ENCODE measurements at regions not wholly inside any gene's neighbourhood (a gene's known extent, or its start where the extent isn't known, plus 50 kb on each side); places are given as distances from the start of the nearest gene placed in this dataset.

DNA sequence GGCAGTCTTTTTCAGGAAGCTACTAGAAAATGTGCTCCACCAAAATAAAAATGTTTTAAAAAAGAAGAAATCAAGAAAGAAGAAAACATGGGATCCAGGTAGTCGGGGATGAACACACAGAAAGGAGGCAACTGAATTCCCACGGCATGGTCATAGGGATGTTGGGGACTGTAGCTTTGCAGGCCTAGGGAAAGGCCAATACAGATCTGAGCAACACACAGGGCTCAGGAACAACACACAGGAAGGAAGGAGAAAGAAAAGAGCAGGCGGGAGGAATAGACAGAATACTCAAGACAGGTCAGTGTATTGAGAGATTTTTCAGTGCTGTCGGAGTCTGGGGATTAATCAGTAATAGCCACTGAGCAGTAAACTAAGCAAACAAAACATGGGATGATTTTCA lies 142.7 kb upstream of the SYT6 start:
- Histone ChIP-seq H3K4me1 (replicated peaks in 1 of 2; ENCODE audit: control insufficient read depth in 2 of 2, insufficient read depth in 2 of 2, low read length in 2 of 2) (no peaks in the 10 kb centered on the region), H3K79me2 (ENCODE audit: control insufficient read depth, insufficient read depth, low read length) (no peaks in the 10 kb centered on the region), H2AFZ (ENCODE audit: low read depth, low read length) (no peak overlapping the region), H3K27ac (ENCODE audit: extremely low read depth, low read depth, low read length) (no peak overlapping the region), H3K9me3 (replicated peaks; ENCODE audit: control insufficient read depth, insufficient read depth, low read depth, low read length) (no peaks in the 10 kb centered on the region), H3K9ac (ENCODE audit: insufficient read depth in 1 of 2, low read depth in 2 of 2, low read length in 2 of 2) (no peak overlapping the region), H4K20me1 (replicated peaks; ENCODE audit: control insufficient read depth, insufficient read depth, low read length) (no peaks in the 10 kb centered on the region), H3K4me3 (no peak overlapping the region), H3K36me3 (ENCODE audit: control insufficient read depth, insufficient read depth, low read length) (no peaks in the 10 kb centered on the region), H3K9me1 (ENCODE audit: control insufficient read depth, insufficient read depth, low read length) (no peaks in the 10 kb centered on the region), H3K4me2 (ENCODE audit: insufficient read depth, low read length) (no peak overlapping the region), H3K27me3 (ENCODE audit: control insufficient read depth in 2 of 2, insufficient read depth in 2 of 2, low read length in 2 of 2) (peaks cover 54 to 64% of the 10 kb centered on the region in 2 experiments)
- ChIA-PET CTCF (ENCODE audit: low intra/inter-chr PET ratio) (no interaction called here), POLR2A (no interaction called here)
- no peak for ATAC-seq
- in situ Hi-C loops (cut with MboI), result no loop called here
- FAIRE-seq, result peak; percentile 44
- no TSS peak for BruUV-seq (replicated peaks)
- no peak for DNase-seq (ENCODE audit: extremely low read depth in 1 of 4, low spot score in 3 of 4)
- WGBS (ENCODE audit: insufficient coverage, low coverage, missing lambda C conversion rate), result 3% methylated on average over 4 of the region's 4 CpGs
- no peak for TF ChIP-seq ZNF197 (CRISPR knock-in tag; IDR thresholded peaks at IDR 0.05; ENCODE audit: low read depth)
- intact Hi-C loops (cut with micrococcal nuclease), result no loop called here

DNA sequence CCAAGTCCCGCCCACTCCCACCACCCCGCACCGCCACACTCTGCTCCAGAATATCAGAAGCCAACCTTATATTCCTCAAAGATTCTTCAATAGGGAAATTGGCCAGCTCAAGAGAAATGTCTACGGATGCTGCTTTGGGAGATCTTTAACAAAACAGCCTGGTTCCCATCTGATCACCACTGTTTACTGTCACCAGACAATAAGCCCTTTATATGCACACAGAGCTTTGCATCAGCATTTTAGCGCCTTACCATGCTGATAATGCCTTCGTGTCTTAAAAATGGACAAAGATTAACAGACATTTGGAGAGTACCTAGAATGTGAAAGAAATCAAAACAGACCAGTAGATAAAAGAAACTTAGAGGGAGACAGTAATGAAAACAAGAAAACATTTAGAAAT lies 141.7 kb upstream of the SYT6 start:
- H4K20me1 ChIP-seq (replicated peaks; ENCODE audit: control insufficient read depth, insufficient read depth, low read length), result no peaks in the 10 kb centered on the region
- CTCF ChIA-PET (ENCODE audit: low intra/inter-chr PET ratio), result no interaction called here
- POLR2A ChIA-PET, result interaction anchor here (1.1 kb wide), 1 partner anchor 37 kb away, joined by 4 read pairs; no protein-coding TSS in a partner anchor
- DNase-seq (ENCODE audit: extremely low read depth in 1 of 4, low spot score in 3 of 4), result no peak
- 0% methylated on average over 6 of the region's 6 CpGs for WGBS (ENCODE audit: insufficient coverage, low coverage, missing lambda C conversion rate)
- TF ChIP-seq, protein P1, sequence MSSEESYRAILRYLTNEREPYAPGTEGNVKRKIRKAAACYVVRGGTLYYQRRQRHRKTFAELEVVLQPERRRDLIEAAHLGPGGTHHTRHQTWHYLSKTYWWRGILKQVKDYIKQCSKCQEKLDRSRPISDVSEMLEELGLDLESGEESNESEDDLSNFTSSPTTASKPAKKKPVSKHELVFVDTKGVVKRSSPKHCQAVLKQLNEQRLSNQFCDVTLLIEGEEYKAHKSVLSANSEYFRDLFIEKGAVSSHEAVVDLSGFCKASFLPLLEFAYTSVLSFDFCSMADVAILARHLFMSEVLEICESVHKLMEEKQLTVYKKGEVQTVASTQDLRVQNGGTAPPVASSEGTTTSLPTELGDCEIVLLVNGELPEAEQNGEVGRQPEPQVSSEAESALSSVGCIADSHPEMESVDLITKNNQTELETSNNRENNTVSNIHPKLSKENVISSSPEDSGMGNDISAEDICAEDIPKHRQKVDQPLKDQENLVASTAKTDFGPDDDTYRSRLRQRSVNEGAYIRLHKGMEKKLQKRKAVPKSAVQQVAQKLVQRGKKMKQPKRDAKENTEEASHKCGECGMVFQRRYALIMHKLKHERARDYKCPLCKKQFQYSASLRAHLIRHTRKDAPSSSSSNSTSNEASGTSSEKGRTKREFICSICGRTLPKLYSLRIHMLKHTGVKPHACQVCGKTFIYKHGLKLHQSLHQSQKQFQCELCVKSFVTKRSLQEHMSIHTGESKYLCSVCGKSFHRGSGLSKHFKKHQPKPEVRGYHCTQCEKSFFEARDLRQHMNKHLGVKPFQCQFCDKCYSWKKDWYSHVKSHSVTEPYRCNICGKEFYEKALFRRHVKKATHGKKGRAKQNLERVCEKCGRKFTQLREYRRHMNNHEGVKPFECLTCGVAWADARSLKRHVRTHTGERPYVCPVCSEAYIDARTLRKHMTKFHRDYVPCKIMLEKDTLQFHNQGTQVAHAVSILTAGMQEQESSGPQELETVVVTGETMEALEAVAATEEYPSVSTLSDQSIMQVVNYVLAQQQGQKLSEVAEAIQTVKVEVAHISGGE (CRISPR knock-in tag; IDR thresholded peaks at IDR 0.05), result peak in 1 of 3 experiments; percentile 20; a peak in 1 of 6 replicates
- TF ChIP-seq, protein P2, sequence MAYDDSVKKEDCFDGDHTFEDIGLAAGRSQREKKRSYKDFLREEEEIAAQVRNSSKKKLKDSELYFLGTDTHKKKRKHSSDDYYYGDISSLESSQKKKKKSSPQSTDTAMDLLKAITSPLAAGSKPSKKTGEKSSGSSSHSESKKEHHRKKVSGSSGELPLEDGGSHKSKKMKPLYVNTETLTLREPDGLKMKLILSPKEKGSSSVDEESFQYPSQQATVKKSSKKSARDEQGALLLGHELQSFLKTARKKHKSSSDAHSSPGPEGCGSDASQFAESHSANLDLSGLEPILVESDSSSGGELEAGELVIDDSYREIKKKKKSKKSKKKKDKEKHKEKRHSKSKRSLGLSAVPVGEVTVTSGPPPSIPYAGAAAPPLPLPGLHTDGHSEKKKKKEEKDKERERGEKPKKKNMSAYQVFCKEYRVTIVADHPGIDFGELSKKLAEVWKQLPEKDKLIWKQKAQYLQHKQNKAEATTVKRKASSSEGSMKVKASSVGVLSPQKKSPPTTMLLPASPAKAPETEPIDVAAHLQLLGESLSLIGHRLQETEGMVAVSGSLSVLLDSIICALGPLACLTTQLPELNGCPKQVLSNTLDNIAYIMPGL (CRISPR knock-in tag; IDR thresholded peaks at IDR 0.05), result no peak
- H3K27ac ChIP-seq (ENCODE audit: extremely low read depth, low read depth, low read length), result no peak overlapping the region
- H3K9me1 ChIP-seq (ENCODE audit: control insufficient read depth, insufficient read depth, low read length), result no peaks in the 10 kb centered on the region
- no peaks in the 10 kb centered on the region for H3K36me3 ChIP-seq (ENCODE audit: control insufficient read depth, insufficient read depth, low read length)
- no peaks in the 10 kb centered on the region for H3K79me2 ChIP-seq (ENCODE audit: control insufficient read depth, insufficient read depth, low read length)
- in situ Hi-C loops (cut with MboI) (no loop called here), intact Hi-C loops (cut with micrococcal nuclease) (no loop called here)
- no peak overlapping the region for H3K4me2 ChIP-seq (ENCODE audit: insufficient read depth, low read length)
- peaks cover 52 to 59% of the 10 kb centered on the region in 2 experiments for H3K27me3 ChIP-seq (ENCODE audit: control insufficient read depth in 2 of 2, insufficient read depth in 2 of 2, low read length in 2 of 2)
- FAIRE-seq, result no peak
- no peaks in the 10 kb centered on the region for H3K9me3 ChIP-seq (replicated peaks; ENCODE audit: control insufficient read depth, insufficient read depth, low read depth, low read length)
- no peak overlapping the region for H2AFZ ChIP-seq (ENCODE audit: low read depth, low read length)
- no peaks in the 10 kb centered on the region for H3K4me1 ChIP-seq (replicated peaks in 1 of 2; ENCODE audit: control insufficient read depth in 2 of 2, insufficient read depth in 2 of 2, low read length in 2 of 2)
- BruUV-seq (replicated peaks), result no TSS peak
- no peak overlapping the region for H3K4me3 ChIP-seq
- no peak for ATAC-seq
- no peak overlapping the region for H3K9ac ChIP-seq (ENCODE audit: insufficient read depth in 1 of 2, low read depth in 2 of 2, low read length in 2 of 2)

Data from K562 (cell line).